ENCODE measurements at regions not wholly inside any gene's neighbourhood (a gene's known extent, or its start where the extent isn't known, plus 50 kb on each side); places are given as distances from the start of the nearest gene placed in this dataset.
A peak's percentile ranks its signal among the peaks of the same experiment; 100 is the strongest.

GRCh38 chr2:12970861-12971260 is 254.1 kb downstream of the TRIB2 start:
- no peak for DNase-seq (ENCODE audit: low spot score)

GRCh38 chr2:12971581-12972365 is 255.0 kb downstream of the TRIB2 start:
- no peak for DNase-seq (ENCODE audit: low spot score)

- no peak for DNase-seq (ENCODE audit: low spot score)
Observed at GRCh38 chr2:12978066-12978835, 261.5 kb downstream of the TRIB2 start.

- no peak for DNase-seq (ENCODE audit: low spot score)
Observed at GRCh38 chr2:12979066-12979465, 262.3 kb downstream of the TRIB2 start.

GRCh38 chr2:12980817-12981216 is 264.1 kb downstream of the TRIB2 start:
- DNase-seq (ENCODE audit: low spot score) = no peak

GRCh38 chr2:12982149-12982584 is 265.4 kb downstream of the TRIB2 start:
- no peak for DNase-seq (ENCODE audit: low spot score)

- DNase-seq (ENCODE audit: low spot score) = no peak
Observed at GRCh38 chr2:12987246-12987645, 270.5 kb downstream of the TRIB2 start.

GRCh38 chr2:12988279-12988678 is 271.5 kb downstream of the TRIB2 start:
- no peak for DNase-seq (ENCODE audit: low spot score)

- no peak for DNase-seq (ENCODE audit: low spot score)
Observed at GRCh38 chr2:12990523-12990922, 273.8 kb downstream of the TRIB2 start.

GRCh38 chr2:12998685-12999084 is 281.9 kb downstream of the TRIB2 start:
- no peak for DNase-seq (ENCODE audit: low spot score)

- no peak for DNase-seq (ENCODE audit: low spot score)
Observed at GRCh38 chr2:13000664-13001363, 284.1 kb downstream of the TRIB2 start.

GRCh38 chr2:13001408-13001807 is 284.7 kb downstream of the TRIB2 start:
- no peak for DNase-seq (ENCODE audit: low spot score)

- no peak for DNase-seq (ENCODE audit: low spot score)
Observed at GRCh38 chr2:13002536-13003331, 286.0 kb downstream of the TRIB2 start.

GRCh38 chr2:13003500-13003899 is 286.8 kb downstream of the TRIB2 start:
- DNase-seq (ENCODE audit: low spot score) = no peak

- DNase-seq (ENCODE audit: low spot score) = no peak
Observed at GRCh38 chr2:13005048-13005447, 288.3 kb downstream of the TRIB2 start.

GRCh38 chr2:13005761-13006335 is 289.1 kb downstream of the TRIB2 start:
- no peak for DNase-seq (ENCODE audit: low spot score)

- no peak for DNase-seq (ENCODE audit: low spot score)
Observed at GRCh38 chr2:13006426-13006825, 289.7 kb downstream of the TRIB2 start.

- peak; percentile 53 for DNase-seq (ENCODE audit: low spot score)
Observed at GRCh38 chr2:13006829-13007717, 290.3 kb downstream of the TRIB2 start.

- no peak for DNase-seq (ENCODE audit: low spot score)
Observed at GRCh38 chr2:13009027-13009642, 292.4 kb downstream of the TRIB2 start.

- DNase-seq (ENCODE audit: low spot score) = no peak
Observed at GRCh38 chr2:13010283-13010682, 293.5 kb downstream of the TRIB2 start.
